Peyer's patch (tissue), 4 donors: ENCODE measurements at regions not wholly inside any gene's neighbourhood (a gene's known extent, or its start where the extent isn't known, plus 50 kb on each side); places are given as distances from the start of the nearest gene placed in this dataset.

ENCODE experiments used
- POLR2A ChIP-seq, 2 donors: fragments of 450-650 bp; IDR thresholded peaks; one replicate each; pipeline ENCODE4 v1.5.1; 2017; ENCODE audit warnings: antibody characterized with exemption in 2 of 2, mild to moderate bottlenecking in 2 of 2, moderate library complexity in 2 of 2
- TF ChIP-seq, protein P1 (sequence below), 6 experiments: fragments of 450-650 bp in 4 of 6; fragments of 200-600 bp in 2 of 6; sonication (generic) in 1 of 6; IDR thresholded peaks; one replicate each; pipeline ENCODE4 v1.5.1; 2017 to 2019; ENCODE audit warnings: antibody characterized with exemption in 6 of 6, mild to moderate bottlenecking in 3 of 6, moderate library complexity in 1 of 6

- no peak for TF ChIP-seq POLR2A (IDR thresholded peaks at IDR 0.05)
- TF ChIP-seq, protein P1, sequence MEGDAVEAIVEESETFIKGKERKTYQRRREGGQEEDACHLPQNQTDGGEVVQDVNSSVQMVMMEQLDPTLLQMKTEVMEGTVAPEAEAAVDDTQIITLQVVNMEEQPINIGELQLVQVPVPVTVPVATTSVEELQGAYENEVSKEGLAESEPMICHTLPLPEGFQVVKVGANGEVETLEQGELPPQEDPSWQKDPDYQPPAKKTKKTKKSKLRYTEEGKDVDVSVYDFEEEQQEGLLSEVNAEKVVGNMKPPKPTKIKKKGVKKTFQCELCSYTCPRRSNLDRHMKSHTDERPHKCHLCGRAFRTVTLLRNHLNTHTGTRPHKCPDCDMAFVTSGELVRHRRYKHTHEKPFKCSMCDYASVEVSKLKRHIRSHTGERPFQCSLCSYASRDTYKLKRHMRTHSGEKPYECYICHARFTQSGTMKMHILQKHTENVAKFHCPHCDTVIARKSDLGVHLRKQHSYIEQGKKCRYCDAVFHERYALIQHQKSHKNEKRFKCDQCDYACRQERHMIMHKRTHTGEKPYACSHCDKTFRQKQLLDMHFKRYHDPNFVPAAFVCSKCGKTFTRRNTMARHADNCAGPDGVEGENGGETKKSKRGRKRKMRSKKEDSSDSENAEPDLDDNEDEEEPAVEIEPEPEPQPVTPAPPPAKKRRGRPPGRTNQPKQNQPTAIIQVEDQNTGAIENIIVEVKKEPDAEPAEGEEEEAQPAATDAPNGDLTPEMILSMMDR (IDR thresholded peaks at IDR 0.05): no peak
Measured at GRCh38 chr15:36178303-36178633, 401.2 kb upstream of the CDIN1 start.
